ENCODE measurements at regions not wholly inside any gene's neighbourhood (a gene's known extent, or its start where the extent isn't known, plus 50 kb on each side); places are given as distances from the start of the nearest gene placed in this dataset.

DNA sequence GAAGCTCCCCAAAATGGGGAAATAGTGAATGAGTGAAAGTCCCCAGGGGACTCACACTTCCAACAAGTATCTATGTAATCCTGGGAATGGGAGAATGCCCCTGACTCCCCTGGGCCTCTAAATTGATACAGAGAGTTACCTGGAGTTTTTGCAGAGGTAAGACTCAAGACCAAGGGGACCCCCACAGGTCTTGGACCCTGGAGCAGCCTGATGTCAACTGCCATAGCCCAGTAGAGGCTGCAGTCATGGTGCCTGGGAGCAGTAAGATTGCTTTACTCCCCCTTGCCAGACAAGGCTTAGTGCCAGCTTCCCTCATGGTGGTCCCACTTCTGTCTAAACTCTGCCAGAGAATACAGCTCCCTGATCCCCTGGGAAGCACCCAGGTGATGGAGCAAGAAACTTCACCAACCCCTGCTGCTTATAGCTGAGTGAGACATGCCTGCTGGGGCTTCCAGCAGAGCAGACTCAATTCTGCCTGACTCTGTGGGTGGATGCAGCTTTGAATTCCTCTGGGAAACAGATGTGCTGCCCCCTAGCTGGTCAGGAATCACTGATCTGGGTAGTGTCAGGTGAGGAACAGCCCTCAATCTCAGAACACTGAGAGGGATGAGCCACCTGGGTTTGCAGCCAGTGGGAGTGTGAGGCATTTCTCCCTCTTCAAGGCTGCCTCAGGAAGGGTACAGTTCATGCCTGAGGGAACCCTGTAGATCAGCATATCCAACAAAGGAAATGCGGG lies 485.9 kb downstream of the NSUN3 start:
- Histone ChIP-seq H3K4me3 (no peak overlapping the region), H4K20me1 (replicated peaks; ENCODE audit: control insufficient read depth, insufficient read depth, low read length) (no peaks in the 10 kb centered on the region), H2AFZ (ENCODE audit: low read depth, low read length) (no peak overlapping the region), H3K27me3 (ENCODE audit: control insufficient read depth in 2 of 2, insufficient read depth in 2 of 2, low read length in 2 of 2) (no peaks in the 10 kb centered on the region), H3K79me2 (ENCODE audit: control insufficient read depth, insufficient read depth, low read length) (no peaks in the 10 kb centered on the region), H3K4me1 (replicated peaks in 1 of 2; ENCODE audit: control insufficient read depth in 2 of 2, insufficient read depth in 2 of 2, low read length in 2 of 2) (no peaks in the 10 kb centered on the region), H3K9me3 (replicated peaks; ENCODE audit: control insufficient read depth, insufficient read depth, low read depth, low read length) (no peaks in the 10 kb centered on the region), H3K27ac (ENCODE audit: extremely low read depth, low read depth, low read length) (no peak overlapping the region), H3K4me2 (ENCODE audit: insufficient read depth, low read length) (no peak overlapping the region), H3K36me3 (ENCODE audit: control insufficient read depth, insufficient read depth, low read length) (no peaks in the 10 kb centered on the region), H3K9me1 (ENCODE audit: control insufficient read depth, insufficient read depth, low read length) (no peaks in the 10 kb centered on the region), H3K9ac (ENCODE audit: insufficient read depth in 1 of 2, low read depth in 2 of 2, low read length in 2 of 2) (no peak overlapping the region)
- FAIRE-seq (no peak), ATAC-seq (no peak), DNase-seq (ENCODE audit: extremely low read depth in 1 of 4, low spot score in 3 of 4) (no peak)
- POLR2A ChIA-PET: no interaction called here
- 0% methylated on average over 1 of the region's 1 CpG for WGBS (ENCODE audit: insufficient coverage, low coverage, missing lambda C conversion rate)
- TF ChIP-seq POLR3G (IDR thresholded peaks at IDR 0.05; ENCODE audit: extremely low read depth, insufficient read length, insufficient replicate concordance) (no peak), ZNF318 (IDR thresholded peaks at IDR 0.05; ENCODE audit: borderline replicate concordance in 1 of 2, low read depth in 1 of 2) (no peak)
- TF ChIP-seq, protein P1, sequence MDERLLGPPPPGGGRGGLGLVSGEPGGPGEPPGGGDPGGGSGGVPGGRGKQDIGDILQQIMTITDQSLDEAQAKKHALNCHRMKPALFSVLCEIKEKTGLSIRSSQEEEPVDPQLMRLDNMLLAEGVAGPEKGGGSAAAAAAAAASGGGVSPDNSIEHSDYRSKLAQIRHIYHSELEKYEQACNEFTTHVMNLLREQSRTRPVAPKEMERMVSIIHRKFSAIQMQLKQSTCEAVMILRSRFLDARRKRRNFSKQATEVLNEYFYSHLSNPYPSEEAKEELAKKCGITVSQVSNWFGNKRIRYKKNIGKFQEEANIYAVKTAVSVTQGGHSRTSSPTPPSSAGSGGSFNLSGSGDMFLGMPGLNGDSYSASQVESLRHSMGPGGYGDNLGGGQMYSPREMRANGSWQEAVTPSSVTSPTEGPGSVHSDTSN (CRISPR knock-in tag; IDR thresholded peaks at IDR 0.05; ENCODE audit: low read depth): no peak
- TF ChIP-seq, protein P1 (tag; conservative IDR thresholded peaks at IDR 0.05; ENCODE audit: low read depth): no peak
- intact Hi-C loops (cut with micrococcal nuclease): no loop called here
- in situ Hi-C loops (cut with MboI): no loop called here
- CTCF ChIA-PET (ENCODE audit: low intra/inter-chr PET ratio): no interaction called here
- BruUV-seq (replicated peaks): no TSS peak

Data from K562 (cell line).